Smooth muscle cell (in vitro differentiated cells): ENCODE measurements at regions not wholly inside any gene's neighbourhood (a gene's known extent, or its start where the extent isn't known, plus 50 kb on each side); places are given as distances from the start of the nearest gene placed in this dataset.

Experiments
- DNase-seq: peaks from one replicate; lab custom pipeline; 2025; ENCODE audit not compliant: unreplicated experiment; lab: John Stamatoyannopoulos, UW
- H2AFZ ChIP-seq: fragments of 200-600 bp; sonication (generic); 2 replicates; pipeline ENCODE4 v1.6.0; 2016; ENCODE audit warnings: antibody characterized with exemption, low read depth, mild to moderate bottlenecking
- H3F3A ChIP-seq: fragments of 200-600 bp; sonication (generic); 2 replicates; pipeline ENCODE4 v1.6.0; 2017; ENCODE audit warnings: antibody characterized with exemption, low read depth
- H3K27ac ChIP-seq: fragments of 200-600 bp; sonication (generic); 2 replicates; pipeline ENCODE4 v1.5.1; 2016; ENCODE audit warnings: low read depth, mild to moderate bottlenecking
- H3K27me3 ChIP-seq: fragments of 200-600 bp; sonication (generic); 2 replicates; pipeline ENCODE4 v1.6.1; 2016; ENCODE audit warnings: low read depth, mild to moderate bottlenecking
- H3K36me3 ChIP-seq: fragments of 200-600 bp; sonication (generic); 2 replicates; pipeline ENCODE4 v1.5.1; 2016; ENCODE audit warnings: low read depth
- H3K4me1 ChIP-seq: fragments of 200-600 bp; sonication (generic); 2 replicates; pipeline ENCODE4 v1.5.1; 2016; ENCODE audit warnings: low read depth
- H3K4me2 ChIP-seq: fragments of 200-600 bp; sonication (generic); 2 replicates; pipeline ENCODE4 v1.6.0; 2016; ENCODE audit warnings: mild to moderate bottlenecking
- H3K4me3 ChIP-seq: fragments of 200-600 bp; sonication (generic); 2 replicates; pipeline ENCODE4 v1.5.1; 2016; ENCODE audit warnings: mild to moderate bottlenecking
- H3K79me2 ChIP-seq: fragments of 200-600 bp; sonication (generic); 2 replicates; pipeline ENCODE4 v1.6.0; 2016; ENCODE audit warnings: low read depth, mild to moderate bottlenecking
- H3K9ac ChIP-seq: fragments of 200-600 bp; sonication (generic); 2 replicates; pipeline ENCODE4 v1.6.0; 2016; ENCODE audit warnings: low read depth
- H3K9me3 ChIP-seq: fragments of 200-600 bp; sonication (generic); replicated peaks from 2 replicates; pipeline ENCODE4 v1.5.1; 2016; ENCODE audit warnings: low read depth
- H4K20me1 ChIP-seq: fragments of 200-600 bp; sonication (generic); 2 replicates; pipeline ENCODE4 v1.6.0; 2016; ENCODE audit warnings: low read depth
- CTCF ChIP-seq: fragments of 200-600 bp; sonication (generic); IDR thresholded peaks from 2 replicates; pipeline ENCODE4 v1.5.1; 2017; ENCODE audit warnings: borderline replicate concordance, mild to moderate bottlenecking, antibody characterized with exemption; ENCODE audit not compliant: insufficient read depth, poor library complexity, severe bottlenecking
- WGBS: methylation state at CpG from one replicate; pipeline ENCODE4 v1.1.7; 2016; ENCODE audit warnings: low lambda C conversion rate; 5-methylcytosine and 5-hydroxymethylcytosine counted together

DNA sequence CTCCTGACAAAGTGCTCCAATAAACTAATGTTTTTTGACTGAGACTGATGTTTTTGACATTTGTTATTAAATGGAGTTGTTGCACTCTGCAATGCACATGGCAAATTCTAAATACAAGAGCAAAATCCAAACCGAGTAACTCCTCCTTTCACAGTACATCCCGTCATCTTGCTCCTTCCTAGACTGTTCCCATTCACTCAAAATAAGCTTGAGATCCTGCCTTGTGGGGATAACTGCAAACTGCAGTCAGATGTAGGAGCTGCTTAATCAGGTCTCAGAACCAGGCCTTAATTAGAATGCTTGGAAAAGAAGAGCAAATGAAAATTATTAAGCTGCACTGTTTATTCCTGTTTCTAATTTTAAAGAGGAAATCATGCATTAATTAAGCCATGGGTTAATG is 134.8 kb upstream of the SPRY2 start:
- no peak overlapping the region for H3K27ac ChIP-seq
- H3K9ac ChIP-seq, result no peak overlapping the region
- H4K20me1 ChIP-seq, result no peaks in the 10 kb centered on the region
- H3K36me3 ChIP-seq, result no peaks in the 10 kb centered on the region
- no peaks in the 10 kb centered on the region for H3K4me1 ChIP-seq
- H3K27me3 ChIP-seq, result no peaks in the 10 kb centered on the region
- H3K4me2 ChIP-seq, result no peak overlapping the region
- DNase-seq, result no peak
- WGBS, result 80% methylated on average over 2 of the region's 2 CpGs
- H3F3A ChIP-seq, result no peaks in the 10 kb centered on the region
- no peak overlapping the region for H2AFZ ChIP-seq
- H3K9me3 ChIP-seq, result no peaks in the 10 kb centered on the region
- TF ChIP-seq CTCF, result no peak
- H3K79me2 ChIP-seq, result no peaks in the 10 kb centered on the region
- no peak overlapping the region for H3K4me3 ChIP-seq

- no peaks in the 10 kb centered on the region for H3K79me2 ChIP-seq
- no peak overlapping the region for H3K4me3 ChIP-seq
- DNase-seq, result no peak
- no peaks in the 10 kb centered on the region for H3K9me3 ChIP-seq
- H3K27me3 ChIP-seq, result no peaks in the 10 kb centered on the region
- H2AFZ ChIP-seq, result no peak overlapping the region
- WGBS, result 100% methylated on average over 1 of the region's 1 CpG
- no peaks in the 10 kb centered on the region for H3K4me1 ChIP-seq
- H3K4me2 ChIP-seq, result no peak overlapping the region
- H3K27ac ChIP-seq, result no peak overlapping the region
- no peaks in the 10 kb centered on the region for H3F3A ChIP-seq
- H3K36me3 ChIP-seq, result no peaks in the 10 kb centered on the region
- no peak overlapping the region for H3K9ac ChIP-seq
- no peaks in the 10 kb centered on the region for H4K20me1 ChIP-seq
- TF ChIP-seq CTCF, result no peak
Observed at GRCh38 chr13:80473695-80474094, 132.8 kb upstream of the SPRY2 start.

DNA sequence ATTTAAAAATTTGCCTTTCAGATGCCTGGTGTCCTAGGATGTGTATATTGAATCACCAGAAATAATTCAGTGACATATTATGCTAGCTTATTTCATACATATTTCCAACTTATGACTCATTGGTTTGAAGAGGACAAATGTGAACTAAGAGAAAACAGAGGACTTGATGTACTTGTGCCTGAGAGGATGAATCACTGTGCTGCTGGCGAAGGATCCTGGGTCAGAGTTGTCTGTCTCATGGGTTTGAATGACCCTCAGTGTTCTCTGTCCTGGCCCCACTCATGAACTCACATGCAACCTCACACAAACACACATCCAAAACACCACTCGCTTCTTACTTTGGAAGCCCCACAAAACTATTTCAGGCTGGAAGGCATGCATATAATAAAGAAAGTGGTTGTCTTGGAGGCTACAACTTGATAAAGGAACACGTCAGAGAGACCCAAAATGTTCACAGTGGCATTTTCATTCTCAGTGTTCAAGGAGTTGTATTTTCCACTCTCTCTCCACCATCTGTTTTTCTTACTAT is 129.0 kb upstream of the SPRY2 start:
- Histone ChIP-seq H3K27ac (no peak overlapping the region), H3K4me3 (no peak overlapping the region), H3K36me3 (no peaks in the 10 kb centered on the region), H3F3A (no peaks in the 10 kb centered on the region), H3K79me2 (no peaks in the 10 kb centered on the region), H3K27me3 (no peaks in the 10 kb centered on the region), H3K9me3 (no peaks in the 10 kb centered on the region), H3K9ac (no peak overlapping the region), H3K4me2 (no peak overlapping the region), H3K4me1 (no peaks in the 10 kb centered on the region), H4K20me1 (no peaks in the 10 kb centered on the region), H2AFZ (no peak overlapping the region)
- DNase-seq, result no peak
- WGBS, result 48% methylated on average over 3 of the region's 3 CpGs
- TF ChIP-seq CTCF, result no peak

GRCh38 chr13:80469105-80469852 is 128.4 kb upstream of the SPRY2 start:
- H3K9me3 ChIP-seq, result no peaks in the 10 kb centered on the region
- no peaks in the 10 kb centered on the region for H3K79me2 ChIP-seq
- no peaks in the 10 kb centered on the region for H3K27me3 ChIP-seq
- H3K36me3 ChIP-seq, result no peaks in the 10 kb centered on the region
- no peak overlapping the region for H3K9ac ChIP-seq
- 93% methylated on average over 6 of the region's 6 CpGs for WGBS
- no peak for TF ChIP-seq CTCF
- H3K4me1 ChIP-seq, result no peaks in the 10 kb centered on the region
- H3K4me3 ChIP-seq, result no peak overlapping the region
- H2AFZ ChIP-seq, result no peak overlapping the region
- H3K27ac ChIP-seq, result no peak overlapping the region
- H4K20me1 ChIP-seq, result no peaks in the 10 kb centered on the region
- no peak for DNase-seq
- no peaks in the 10 kb centered on the region for H3F3A ChIP-seq
- no peak overlapping the region for H3K4me2 ChIP-seq
